ENCODE measurements at regions not wholly inside any gene's neighbourhood (a gene's known extent, or its start where the extent isn't known, plus 50 kb on each side); places are given as distances from the start of the nearest gene placed in this dataset.

GRCh38 chr2:155633060-155633839 is 699.3 kb downstream of the NR4A2 start:
- no peak overlapping the region for H3K9ac ChIP-seq (ENCODE audit: insufficient read depth in 1 of 2, low read depth in 2 of 2, low read length in 2 of 2)
- no peak overlapping the region for H3K4me2 ChIP-seq (ENCODE audit: insufficient read depth, low read length)
- TF ChIP-seq TAL1 (IDR thresholded peaks at IDR 0.05), result no peak
- under 1% methylated on average over 4 of the region's 4 CpGs for WGBS (ENCODE audit: insufficient coverage, low coverage, missing lambda C conversion rate)
- H3K36me3 ChIP-seq (ENCODE audit: control insufficient read depth, insufficient read depth, low read length), result no peaks in the 10 kb centered on the region
- no peaks in the 10 kb centered on the region for H4K20me1 ChIP-seq (replicated peaks; ENCODE audit: control insufficient read depth, insufficient read depth, low read length)
- FAIRE-seq (no peak), ATAC-seq (no peak), DNase-seq (ENCODE audit: extremely low read depth in 1 of 4, low spot score in 3 of 4) (no peak)
- no peaks in the 10 kb centered on the region for H3K9me1 ChIP-seq (ENCODE audit: control insufficient read depth, insufficient read depth, low read length)
- in situ Hi-C loops (cut with MboI), result no loop called here
- no peaks in the 10 kb centered on the region for H3K79me2 ChIP-seq (ENCODE audit: control insufficient read depth, insufficient read depth, low read length)
- H3K4me1 ChIP-seq (replicated peaks in 1 of 2; ENCODE audit: control insufficient read depth in 2 of 2, insufficient read depth in 2 of 2, low read length in 2 of 2), result no peaks in the 10 kb centered on the region
- no peaks in the 10 kb centered on the region for H3K27me3 ChIP-seq (ENCODE audit: control insufficient read depth in 2 of 2, insufficient read depth in 2 of 2, low read length in 2 of 2)
- intact Hi-C loops (cut with micrococcal nuclease), result no loop called here
- H3K27ac ChIP-seq (ENCODE audit: extremely low read depth, low read depth, low read length), result no peak overlapping the region
- H3K4me3 ChIP-seq, result no peak overlapping the region
- H2AFZ ChIP-seq (ENCODE audit: low read depth, low read length), result no peak overlapping the region
- ChIA-PET CTCF (ENCODE audit: low intra/inter-chr PET ratio) (no interaction called here), POLR2A (no interaction called here)
- H3K9me3 ChIP-seq (replicated peaks; ENCODE audit: control insufficient read depth, insufficient read depth, low read depth, low read length), result no peaks in the 10 kb centered on the region; the same call in 1 of the 2 replicates
- BruUV-seq (replicated peaks), result no TSS peak

GRCh38 chr2:155630760-155631159 is 701.8 kb downstream of the NR4A2 start:
- in situ Hi-C loops (cut with MboI) (no loop called here), intact Hi-C loops (cut with micrococcal nuclease) (no loop called here)
- no peaks in the 10 kb centered on the region for H3K4me1 ChIP-seq (replicated peaks in 1 of 2; ENCODE audit: control insufficient read depth in 2 of 2, insufficient read depth in 2 of 2, low read length in 2 of 2)
- no peaks in the 10 kb centered on the region for H3K79me2 ChIP-seq (ENCODE audit: control insufficient read depth, insufficient read depth, low read length)
- no peak overlapping the region for H3K4me2 ChIP-seq (ENCODE audit: insufficient read depth, low read length)
- FAIRE-seq, result no peak
- no peaks in the 10 kb centered on the region; the same call in 1 of the 2 replicates for H3K9me3 ChIP-seq (replicated peaks; ENCODE audit: control insufficient read depth, insufficient read depth, low read depth, low read length)
- no peak overlapping the region for H3K4me3 ChIP-seq
- ATAC-seq, result no peak
- no peaks in the 10 kb centered on the region for H3K9me1 ChIP-seq (ENCODE audit: control insufficient read depth, insufficient read depth, low read length)
- ChIA-PET POLR2A (no interaction called here), CTCF (ENCODE audit: low intra/inter-chr PET ratio) (no interaction called here)
- H3K27ac ChIP-seq (ENCODE audit: extremely low read depth, low read depth, low read length), result no peak overlapping the region
- no peak overlapping the region for H3K9ac ChIP-seq (ENCODE audit: insufficient read depth in 1 of 2, low read depth in 2 of 2, low read length in 2 of 2)
- H3K36me3 ChIP-seq (ENCODE audit: control insufficient read depth, insufficient read depth, low read length), result no peaks in the 10 kb centered on the region
- no peak for DNase-seq (ENCODE audit: extremely low read depth in 1 of 4, low spot score in 3 of 4)
- 2% methylated on average over 5 of the region's 5 CpGs for WGBS (ENCODE audit: insufficient coverage, low coverage, missing lambda C conversion rate)
- no peaks in the 10 kb centered on the region for H3K27me3 ChIP-seq (ENCODE audit: control insufficient read depth in 2 of 2, insufficient read depth in 2 of 2, low read length in 2 of 2)
- no TSS peak for BruUV-seq (replicated peaks)
- no peak overlapping the region for H2AFZ ChIP-seq (ENCODE audit: low read depth, low read length)
- no peaks in the 10 kb centered on the region for H4K20me1 ChIP-seq (replicated peaks; ENCODE audit: control insufficient read depth, insufficient read depth, low read length)
- no peak for TF ChIP-seq TRIM28 (IDR thresholded peaks at IDR 0.05)
- no peak for TF ChIP-seq SRSF7 (optimal IDR thresholded peaks at IDR 0.05; ENCODE audit: low read depth, low read length)
- TF ChIP-seq HMGXB4 (CRISPR knock-in tag; IDR thresholded peaks at IDR 0.05), result no peak
- no peak for TF ChIP-seq SREBF2 (CRISPR knock-in tag; IDR thresholded peaks at IDR 0.05)
- no peak for TF ChIP-seq GTF2A2 (tag; IDR thresholded peaks at IDR 0.05)
- no peak for TF ChIP-seq CREM (IDR thresholded peaks at IDR 0.05; ENCODE audit: low read depth)
- no peak for TF ChIP-seq RERE (CRISPR knock-in tag; IDR thresholded peaks at IDR 0.05; ENCODE audit: borderline replicate concordance)
- TF ChIP-seq BHLHE40 (IDR thresholded peaks at IDR 0.05; ENCODE audit: low read length), result no peak

Data from K562 (cell line).